Right atrium auricular region (tissue), 2 donors: ENCODE measurements at regions not wholly inside any gene's neighbourhood (a gene's known extent, or its start where the extent isn't known, plus 50 kb on each side); places are given as distances from the start of the nearest gene placed in this dataset.

Source experiments
- DNase-seq: peaks from one replicate; pipeline ENCODE4 v3.0.0-alpha.2; 2019; ENCODE audit warnings: low spot score
- H3K27ac ChIP-seq, 2 donors: fragments of 200-600 bp; sonication (generic); 1 replicate in 1 of 2; 2 replicates in 1 of 2; pipeline ENCODE4 v1.5.1; 2016 to 2019
- H3K27me3 ChIP-seq, 2 donors: fragments of 200-600 bp; sonication (generic); one replicate each; pipeline versions ENCODE4 v1.5.1 to v1.6.0; 2017 to 2019
- H3K36me3 ChIP-seq: fragments of 200-600 bp; sonication (generic); one replicate; pipeline ENCODE4 v1.5.1; 2016
- H3K4me1 ChIP-seq, 2 donors: fragments of 200-600 bp; sonication (generic); one replicate each; pipeline versions ENCODE4 v1.5.1 to v1.6.0; 2017 to 2019
- H3K4me3 ChIP-seq, 2 donors: fragments of 200-600 bp; sonication (generic); 1 replicate in 1 of 2; 2 replicates in 1 of 2; pipeline ENCODE4 v1.5.1; 2017 to 2019; ENCODE audit warnings: mild to moderate bottlenecking in 1 of 2, moderate library complexity in 1 of 2
- H3K9me3 ChIP-seq, 2 donors: fragments of 200-600 bp; sonication (generic); one replicate each; pipeline ENCODE4 v1.5.1; 2019
- TF ChIP-seq, protein P1 (sequence below), 2 donors: fragments of 200-600 bp; sonication (generic); IDR thresholded peaks; one replicate each; pipeline ENCODE4 v1.5.1; 2019; ENCODE audit warnings: antibody characterized with exemption in 2 of 2

DNA sequence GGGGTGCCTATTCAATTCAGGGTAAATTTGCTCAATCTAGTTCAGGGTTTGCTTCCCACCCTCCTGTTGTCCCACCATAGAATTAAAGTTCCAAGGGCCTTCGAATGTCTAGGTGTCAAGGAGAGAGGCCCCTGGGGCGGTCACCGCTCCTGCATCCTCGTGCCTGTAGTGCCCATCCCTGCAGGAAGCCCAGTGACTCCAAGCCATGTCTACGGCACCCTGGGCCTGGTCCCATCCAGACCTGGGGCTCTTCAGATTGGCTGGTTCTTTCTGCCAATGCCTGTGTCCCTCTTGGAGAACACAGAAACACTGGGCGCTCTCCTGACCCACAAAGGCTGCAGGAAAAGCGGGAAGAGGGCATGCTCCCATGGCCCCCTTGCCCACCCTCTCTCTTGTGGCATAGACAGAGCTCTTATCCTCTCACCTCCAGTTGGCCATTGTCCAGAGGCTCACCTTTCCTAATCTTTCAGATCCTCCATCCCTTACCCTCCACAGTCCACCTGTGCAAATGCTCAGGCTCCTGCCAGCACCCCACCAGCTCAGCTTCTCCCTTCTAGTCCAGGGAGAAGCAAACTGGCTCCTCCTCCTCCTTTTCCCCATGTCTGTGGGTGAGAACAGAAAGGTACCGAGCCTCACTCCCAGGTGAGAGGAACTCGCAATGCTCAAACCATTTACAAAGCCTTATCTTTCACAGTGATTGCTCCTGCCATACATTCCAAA is 253.0 kb upstream of the IRX2 start:
- no peaks in the 10 kb centered on the region for H3K36me3 ChIP-seq
- H3K9me3 ChIP-seq = peaks cover 0 to 5% of the 10 kb centered on the region in 2 donors
- TF ChIP-seq, protein P1, sequence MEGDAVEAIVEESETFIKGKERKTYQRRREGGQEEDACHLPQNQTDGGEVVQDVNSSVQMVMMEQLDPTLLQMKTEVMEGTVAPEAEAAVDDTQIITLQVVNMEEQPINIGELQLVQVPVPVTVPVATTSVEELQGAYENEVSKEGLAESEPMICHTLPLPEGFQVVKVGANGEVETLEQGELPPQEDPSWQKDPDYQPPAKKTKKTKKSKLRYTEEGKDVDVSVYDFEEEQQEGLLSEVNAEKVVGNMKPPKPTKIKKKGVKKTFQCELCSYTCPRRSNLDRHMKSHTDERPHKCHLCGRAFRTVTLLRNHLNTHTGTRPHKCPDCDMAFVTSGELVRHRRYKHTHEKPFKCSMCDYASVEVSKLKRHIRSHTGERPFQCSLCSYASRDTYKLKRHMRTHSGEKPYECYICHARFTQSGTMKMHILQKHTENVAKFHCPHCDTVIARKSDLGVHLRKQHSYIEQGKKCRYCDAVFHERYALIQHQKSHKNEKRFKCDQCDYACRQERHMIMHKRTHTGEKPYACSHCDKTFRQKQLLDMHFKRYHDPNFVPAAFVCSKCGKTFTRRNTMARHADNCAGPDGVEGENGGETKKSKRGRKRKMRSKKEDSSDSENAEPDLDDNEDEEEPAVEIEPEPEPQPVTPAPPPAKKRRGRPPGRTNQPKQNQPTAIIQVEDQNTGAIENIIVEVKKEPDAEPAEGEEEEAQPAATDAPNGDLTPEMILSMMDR (IDR thresholded peaks at IDR 0.05) = no peak
- DNase-seq = peak; percentile 30
- H3K4me3 ChIP-seq = no peak overlapping the region
- H3K27ac ChIP-seq = no peak overlapping the region
- no peaks in the 10 kb centered on the region for H3K27me3 ChIP-seq
- no peaks in the 10 kb centered on the region for H3K4me1 ChIP-seq

DNA sequence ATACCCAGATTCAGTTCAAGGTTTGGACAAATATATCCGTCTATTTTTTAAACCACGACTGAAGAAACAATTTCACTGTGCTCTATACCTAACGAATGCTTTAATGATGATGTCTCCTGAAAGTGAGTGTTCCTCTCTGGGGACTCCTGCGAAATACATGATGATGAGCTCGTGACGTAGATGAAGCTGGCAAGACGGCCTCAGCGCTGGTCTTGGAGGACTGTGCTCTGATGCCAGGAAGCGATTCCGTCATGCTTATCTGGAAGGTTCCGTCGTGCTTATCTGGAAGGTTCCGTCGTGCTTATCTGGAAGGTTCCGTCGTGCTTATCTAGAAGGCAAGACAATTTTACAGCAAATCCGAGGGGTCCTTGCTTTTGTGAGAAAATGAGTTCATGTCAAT is 250.8 kb upstream of the IRX2 start:
- no peak overlapping the region for H3K27ac ChIP-seq
- TF ChIP-seq, protein P1 (IDR thresholded peaks at IDR 0.05) = no peak
- no peaks in the 10 kb centered on the region for H3K36me3 ChIP-seq
- H3K27me3 ChIP-seq = no peaks in the 10 kb centered on the region
- no peaks in the 10 kb centered on the region for H3K4me1 ChIP-seq
- peaks cover 0 to 5% of the 10 kb centered on the region in 2 donors for H3K9me3 ChIP-seq
- DNase-seq = peak; percentile 9
- H3K4me3 ChIP-seq = no peak overlapping the region

DNA sequence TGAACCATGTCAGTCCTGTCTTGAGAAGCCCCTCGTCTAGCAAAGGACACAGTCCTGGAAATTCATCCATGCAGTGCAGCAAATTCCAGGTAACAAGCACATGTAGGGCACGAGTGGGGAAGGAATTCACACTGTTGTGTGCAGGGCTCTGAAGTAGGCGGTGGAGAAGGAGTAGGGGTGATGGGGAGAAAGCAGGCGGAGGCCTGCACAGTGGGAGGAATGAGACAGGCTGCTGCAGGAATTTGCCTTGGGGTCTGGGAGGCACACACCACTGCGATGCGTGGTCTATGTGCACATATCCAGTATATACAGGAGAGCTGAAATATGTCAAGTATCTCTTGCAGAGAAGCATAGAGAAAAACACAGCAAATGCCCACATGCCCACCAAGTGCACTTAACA is 249.2 kb upstream of the IRX2 start:
- no peaks in the 10 kb centered on the region for H3K36me3 ChIP-seq
- H3K27ac ChIP-seq = no peak overlapping the region
- H3K4me1 ChIP-seq = no peaks in the 10 kb centered on the region
- peak; percentile 38 for DNase-seq
- TF ChIP-seq, protein P1 (IDR thresholded peaks at IDR 0.05) = no peak
- peaks cover 0 to 5% of the 10 kb centered on the region in 2 donors for H3K9me3 ChIP-seq
- H3K4me3 ChIP-seq = no peak overlapping the region
- no peaks in the 10 kb centered on the region for H3K27me3 ChIP-seq

DNA sequence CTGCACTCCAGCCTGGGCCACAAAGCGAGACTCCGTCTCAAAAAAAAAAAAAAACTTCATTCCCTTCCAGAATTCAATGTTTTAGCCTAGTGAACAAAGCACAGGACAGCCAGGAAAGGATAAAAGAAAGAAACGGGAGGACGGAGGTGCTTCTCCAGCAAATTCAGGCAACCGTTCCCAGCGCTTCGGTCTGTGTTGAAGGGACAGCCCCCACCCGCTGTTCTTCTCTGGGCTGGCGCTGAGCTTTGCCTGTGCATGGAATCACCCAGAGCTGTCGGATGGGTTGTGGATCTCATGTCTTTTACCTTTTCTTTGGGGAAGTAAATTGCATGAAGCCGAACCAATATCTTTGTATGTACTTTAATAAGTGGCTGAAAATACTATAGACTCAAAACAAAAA is 248.4 kb upstream of the IRX2 start:
- no peaks in the 10 kb centered on the region for H3K36me3 ChIP-seq
- DNase-seq = peak; percentile 52
- no peak overlapping the region for H3K4me3 ChIP-seq
- H3K27ac ChIP-seq = no peak overlapping the region
- TF ChIP-seq, protein P1 (IDR thresholded peaks at IDR 0.05) = no peak
- peaks cover 0 to 5% of the 10 kb centered on the region in 2 donors for H3K9me3 ChIP-seq
- no peaks in the 10 kb centered on the region for H3K4me1 ChIP-seq
- no peaks in the 10 kb centered on the region for H3K27me3 ChIP-seq

DNA sequence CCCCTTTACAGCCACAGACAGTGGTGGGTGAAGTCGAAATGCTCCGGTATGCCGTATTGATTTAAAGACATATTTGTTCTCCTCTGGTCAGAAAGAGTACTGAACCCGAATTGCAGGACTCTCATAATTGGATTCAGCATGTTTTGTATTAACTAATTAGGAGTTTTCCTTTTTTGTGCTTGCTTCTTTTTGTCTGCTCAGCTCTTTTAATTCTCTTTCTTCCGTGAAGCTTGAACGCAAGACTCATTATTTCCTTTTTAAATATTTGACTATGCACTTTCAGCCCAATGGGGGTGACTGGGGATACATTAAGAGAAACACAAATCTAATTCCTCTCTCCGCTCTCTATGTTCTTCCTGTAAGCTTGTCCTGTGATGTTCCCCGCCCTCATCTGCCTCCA is 246.6 kb upstream of the IRX2 start:
- Histone ChIP-seq H3K27ac (no peak overlapping the region), H3K27me3 (no peaks in the 10 kb centered on the region), H3K9me3 (peaks cover 0 to 5% of the 10 kb centered on the region in 2 donors), H3K4me1 (no peaks in the 10 kb centered on the region), H3K36me3 (no peaks in the 10 kb centered on the region), H3K4me3 (no peak overlapping the region)
- DNase-seq = no peak
- TF ChIP-seq, protein P1 (IDR thresholded peaks at IDR 0.05) = no peak

DNA sequence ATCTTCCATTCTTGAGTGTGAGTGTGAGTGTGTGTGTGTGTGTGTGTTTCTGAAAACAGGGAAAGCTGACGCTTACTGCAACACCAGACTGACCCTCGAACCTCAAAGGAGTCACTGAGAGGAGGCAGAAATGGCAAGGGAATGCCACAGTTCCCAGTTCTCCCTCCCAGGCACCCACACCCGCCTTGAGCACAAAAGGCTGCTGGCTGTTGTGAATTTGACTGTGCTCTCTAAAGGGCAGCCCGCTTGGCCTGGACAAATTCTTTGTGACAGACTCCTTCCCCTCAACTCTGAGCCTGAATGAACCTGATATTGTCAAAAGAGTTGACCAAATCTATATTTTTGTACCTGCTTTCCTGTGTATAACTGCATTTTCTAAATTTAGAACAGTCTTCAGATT is 245.7 kb upstream of the IRX2 start:
- H3K4me1 ChIP-seq = no peaks in the 10 kb centered on the region
- peaks cover 0 to 5% of the 10 kb centered on the region in 2 donors for H3K9me3 ChIP-seq
- H3K4me3 ChIP-seq = no peak overlapping the region
- TF ChIP-seq, protein P1 (IDR thresholded peaks at IDR 0.05) = no peak
- H3K36me3 ChIP-seq = no peaks in the 10 kb centered on the region
- no peaks in the 10 kb centered on the region for H3K27me3 ChIP-seq
- peak; percentile 18 for DNase-seq
- H3K27ac ChIP-seq = no peak overlapping the region
